Stimulated activated naive CD8-positive, alpha-beta T cell treated with anti-CD3 and anti-CD28 coated beads, Interleukin-15, Interleukin-2, amounts not matched to agents 100 U/mL and 50 U/mL, for 24 hours (primary cell): ENCODE measurements at regions not wholly inside any gene's neighbourhood (a gene's known extent, or its start where the extent isn't known, plus 50 kb on each side); places are given as distances from the start of the nearest gene placed in this dataset.
"Not testable (repeated sequence)": the region's sequence is repeated elsewhere in the genome, so short reads cannot be mapped to it uniquely, and the experiment has no call there.

ENCODE experiments used
- ATAC-seq: fragments of 150-1000 bp; cut with Tn5 transposase; one replicate; pipeline ENCODE4 v1.10.0; 2021
- DNase-seq: peaks from one replicate; pipeline ENCODE4 v3.0.0; 2021

DNA sequence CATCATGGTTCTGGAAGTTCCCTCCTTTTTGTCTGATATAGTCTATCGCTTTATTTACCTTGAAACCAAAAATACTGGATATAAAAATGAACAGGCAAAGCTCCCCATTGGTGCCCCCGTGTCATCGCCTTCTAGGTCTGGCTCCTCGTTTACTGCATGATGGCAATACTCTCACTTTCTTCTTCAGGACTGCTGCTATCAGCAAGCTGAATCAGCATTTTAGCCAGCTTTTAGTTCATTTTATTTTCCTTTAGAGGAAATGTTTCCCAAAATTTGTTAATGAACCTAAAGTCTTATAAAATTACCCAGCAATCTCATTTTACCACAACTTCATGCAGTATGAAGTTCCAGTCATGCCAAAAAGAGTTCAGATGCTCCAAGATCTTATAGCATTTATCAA lies 80.5 kb downstream of the ZIC3 start:
- ATAC-seq (no peak), DNase-seq (no peak)

- DNase-seq: no peak
- ATAC-seq: no peak
Measured at GRCh38 chrX:137651647-137652046, 85.7 kb downstream of the ZIC3 start.

- no peak for ATAC-seq
- no peak for DNase-seq
Measured at GRCh38 chrX:137652086-137652485, 86.2 kb downstream of the ZIC3 start.

- ATAC-seq: no peak
- DNase-seq: no peak
Measured at GRCh38 chrX:137654481-137654880, 88.6 kb downstream of the ZIC3 start.

GRCh38 chrX:137667776-137668175 lies 101.8 kb downstream of the ZIC3 start:
- no peak for ATAC-seq

GRCh38 chrX:137684591-137684990 lies 118.7 kb downstream of the ZIC3 start:
- no peak for ATAC-seq
- DNase-seq: no peak

More at GRCh38 chrX:137667776-137668175, 101.8 kb downstream of the ZIC3 start:
- no peak for DNase-seq

GRCh38 chrX:137695417-137695816 lies 129.5 kb downstream of the ZIC3 start:
- DNase-seq (no peak), ATAC-seq (no peak)

DNA sequence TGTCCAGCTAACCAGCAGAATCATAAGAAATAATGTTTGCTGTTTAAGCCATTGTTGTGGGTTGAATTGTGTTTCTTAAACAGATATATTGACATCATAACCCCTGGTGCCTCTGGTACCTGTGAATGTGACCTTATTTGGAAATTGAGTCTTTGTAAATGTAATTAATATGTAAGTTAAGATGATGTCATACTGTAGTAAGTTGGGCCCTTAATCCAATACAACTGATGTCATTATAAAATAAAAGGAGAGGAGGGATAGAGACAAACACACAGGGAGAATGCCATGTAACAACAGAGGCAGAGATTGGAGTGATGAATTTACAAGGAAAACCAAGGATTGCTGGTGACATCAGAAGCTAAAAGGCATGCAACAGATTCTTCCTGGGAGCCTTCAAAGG lies 141.4 kb downstream of the ZIC3 start:
- ATAC-seq (no peak), DNase-seq (no peak)

DNA sequence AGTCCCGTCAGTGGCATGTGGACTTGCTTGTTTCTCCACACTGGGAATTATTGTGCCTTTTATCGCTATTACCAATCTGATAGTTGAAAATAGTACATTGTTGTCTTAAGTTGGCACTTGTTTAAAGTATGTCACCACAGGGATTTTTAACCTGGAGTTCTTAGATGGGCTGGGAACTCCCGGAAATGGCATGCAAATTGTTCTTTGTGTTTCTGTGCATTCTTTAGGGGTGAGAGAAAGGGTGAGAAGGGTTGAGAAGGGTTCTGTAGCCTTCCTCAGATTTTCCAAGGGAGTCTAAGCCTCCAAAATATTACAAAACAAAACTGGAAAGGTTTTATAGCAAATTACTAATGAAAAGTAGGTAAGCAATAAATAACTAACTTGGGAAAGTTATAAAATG lies 176.9 kb downstream of the ZIC3 start:
- no peak for DNase-seq
- no peak for ATAC-seq

GRCh38 chrX:137743414-137743813 lies 177.5 kb downstream of the ZIC3 start:
- DNase-seq: no peak
- no peak for ATAC-seq

GRCh38 chrX:137746289-137746688 lies 180.4 kb downstream of the ZIC3 start:
- DNase-seq (no peak), ATAC-seq (no peak)

GRCh38 chrX:137747244-137748043 lies 181.5 kb downstream of the ZIC3 start:
- ATAC-seq: no peak
- no peak for DNase-seq

DNA sequence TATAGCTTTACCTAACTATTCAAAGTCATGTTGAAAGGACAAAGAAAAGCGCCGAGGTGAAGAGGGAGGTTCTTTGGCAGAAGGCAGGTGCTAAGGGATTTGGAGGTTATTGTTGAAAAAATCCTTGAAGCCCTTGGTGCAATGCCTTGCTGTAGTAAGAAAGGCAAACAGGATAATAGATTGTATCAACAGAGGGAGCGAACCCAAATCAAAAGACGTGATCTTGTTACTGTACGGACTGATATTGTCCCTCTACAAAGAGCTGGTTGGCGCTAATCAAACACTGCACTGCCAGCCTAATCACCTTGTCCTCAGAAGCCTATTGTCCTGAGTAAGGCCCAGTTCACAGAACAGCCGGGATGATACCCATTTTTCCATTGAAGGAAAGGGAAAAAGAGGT lies 182.9 kb downstream of the ZIC3 start:
- DNase-seq: no peak
- no peak for ATAC-seq

GRCh38 chrX:137749246-137749645 lies 183.3 kb downstream of the ZIC3 start:
- ATAC-seq (no peak), DNase-seq (no peak)

DNA sequence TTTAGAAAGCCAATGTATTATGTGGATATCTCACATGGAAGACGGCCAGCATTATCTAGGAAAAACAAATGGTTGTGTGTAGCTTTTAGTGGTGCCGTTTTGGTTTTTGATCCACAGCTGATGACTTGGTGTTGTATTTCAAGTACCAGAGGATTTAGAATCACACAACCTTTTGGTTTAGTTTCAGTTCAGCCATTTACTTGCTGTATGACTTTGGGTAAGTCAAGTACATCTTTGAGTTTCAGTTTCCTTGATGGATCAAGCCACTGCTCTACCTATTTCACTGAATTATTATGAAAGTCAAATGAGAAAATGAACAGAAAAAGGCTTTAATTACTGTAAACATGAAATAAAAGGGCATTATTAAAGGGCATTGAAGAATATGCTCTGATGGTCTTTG lies 205.6 kb downstream of the ZIC3 start:
- no peak for DNase-seq
- ATAC-seq: no peak

DNA sequence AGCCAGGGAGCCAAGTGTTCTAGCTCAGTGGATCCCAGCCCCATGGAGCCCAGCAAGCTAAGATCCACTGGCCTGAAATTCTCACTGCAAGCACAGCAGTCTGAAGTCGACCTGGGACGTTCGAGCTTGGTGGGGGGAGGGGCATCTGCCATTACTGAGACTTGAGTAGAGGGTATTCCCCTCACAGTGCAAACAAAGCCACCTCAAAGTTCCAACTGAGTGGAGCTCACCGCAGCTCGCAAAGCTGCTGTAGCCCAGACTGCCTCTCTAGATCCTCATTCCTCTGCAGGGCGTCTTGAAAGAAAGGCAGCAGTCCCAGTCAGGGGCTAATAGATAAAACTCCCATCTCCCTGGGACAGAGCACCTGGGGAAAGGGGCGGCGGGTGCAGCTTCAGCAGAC lies 226.3 kb downstream of the ZIC3 start:
- DNase-seq (no peak), ATAC-seq (no peak)

- ATAC-seq, DNase-seq: not testable (repeated sequence)
Measured at GRCh38 chrX:137797926-137798325, 232.0 kb downstream of the ZIC3 start.

- ATAC-seq (no peak), DNase-seq (no peak)
Measured at GRCh38 chrX:137823257-137823656, 257.3 kb downstream of the ZIC3 start.

- ATAC-seq: no peak
- DNase-seq: no peak
Measured at GRCh38 chrX:137847376-137847775, 281.4 kb downstream of the ZIC3 start.

DNA sequence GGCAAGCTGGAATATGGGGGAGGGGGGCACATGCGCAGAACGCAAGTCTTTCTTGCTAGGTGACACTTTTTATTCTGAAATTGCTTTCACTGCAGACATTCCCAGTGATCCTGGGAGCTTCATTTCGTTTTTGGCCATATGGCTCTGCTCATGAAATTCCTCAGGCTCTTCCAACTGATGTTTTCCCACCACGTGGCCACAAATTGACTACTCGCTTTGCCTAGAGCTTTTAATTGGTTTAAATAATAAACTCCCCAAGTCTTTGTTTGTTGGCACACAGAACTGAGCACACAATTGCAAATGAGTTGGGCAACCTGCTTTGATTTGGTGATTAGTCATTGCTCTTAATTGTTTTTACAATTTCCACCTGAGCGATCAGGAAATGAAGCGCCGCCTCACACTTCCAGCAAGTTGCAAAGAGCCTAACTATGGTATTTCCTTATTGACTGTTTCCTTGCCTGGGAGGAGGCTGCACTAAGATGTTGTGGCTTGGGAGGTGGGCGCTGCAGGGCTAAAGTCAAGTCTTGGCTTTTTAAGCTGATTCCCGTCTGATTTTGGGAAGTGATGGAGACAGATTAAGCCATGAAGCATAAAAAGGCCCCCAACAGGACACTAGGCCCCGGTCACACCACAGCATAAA lies 282.5 kb downstream of the ZIC3 start:
- DNase-seq: no peak

DNA sequence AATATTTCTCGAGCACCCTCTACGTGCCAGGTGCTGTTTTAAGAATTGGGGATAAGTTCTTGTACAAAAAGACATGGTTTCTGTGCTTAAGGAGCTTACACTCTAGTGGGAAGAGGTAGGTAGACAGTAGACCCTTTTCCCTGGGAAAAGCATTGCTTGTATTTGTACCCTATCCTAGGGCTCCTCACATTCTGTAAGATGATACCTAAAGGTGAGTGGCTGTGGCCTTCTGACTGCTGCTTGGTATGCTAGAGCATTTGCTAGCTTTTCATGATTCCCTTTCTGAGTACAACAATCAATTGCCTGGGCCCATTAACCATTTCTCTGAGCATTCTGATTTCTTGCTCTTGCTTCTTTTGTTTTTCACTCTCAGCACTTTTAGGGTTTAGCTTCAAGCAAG lies 286.6 kb downstream of the ZIC3 start:
- ATAC-seq (no peak), DNase-seq (no peak)

More for the DNA sequence above, 282.5 kb downstream of the ZIC3 start:
- no peak for ATAC-seq

- DNase-seq (no peak), ATAC-seq (no peak)
Measured at GRCh38 chrX:137855490-137855889, 289.6 kb downstream of the ZIC3 start.

GRCh38 chrX:137858106-137858505 lies 292.2 kb downstream of the ZIC3 start:
- DNase-seq: no peak
- no peak for ATAC-seq

DNA sequence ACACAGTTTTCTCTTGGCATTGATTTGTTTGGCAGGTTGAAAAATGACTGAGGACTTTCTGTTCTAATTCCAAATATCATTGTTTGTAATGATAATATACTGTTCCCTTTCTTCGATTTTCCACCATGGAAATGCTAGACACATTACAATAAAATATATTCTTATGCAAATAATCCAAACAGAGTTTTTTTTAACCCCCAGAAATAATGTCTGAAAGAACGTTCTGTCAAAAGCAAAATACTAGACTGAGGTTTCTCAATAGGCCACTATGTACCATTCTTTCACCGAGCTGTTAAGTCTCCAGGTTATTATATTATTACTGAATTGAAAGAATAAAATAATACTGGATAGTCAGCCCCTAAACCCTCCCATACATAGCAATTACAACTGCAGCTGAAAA lies 312.5 kb downstream of the ZIC3 start:
- DNase-seq (no peak), ATAC-seq (no peak)
